HS-5 (cell line): ENCODE measurements at regions not wholly inside any gene's neighbourhood (a gene's known extent, or its start where the extent isn't known, plus 50 kb on each side); places are given as distances from the start of the nearest gene placed in this dataset.

ENCODE experiments used
- DNase-seq: peaks from one replicate; pipeline ENCODE4 v3.0.0-alpha.2; 2012; ENCODE audit warnings: low read depth

GRCh38 chr6:153231048-153231646, 100.1 kb upstream of the RGS17 start:
- peak; percentile 5 for DNase-seq

- no peak for DNase-seq
Measured at GRCh38 chr6:153218184-153218792, 87.2 kb upstream of the RGS17 start.

GRCh38 chr6:153216789-153217188, 85.7 kb upstream of the RGS17 start:
- no peak for DNase-seq

GRCh38 chr6:153215242-153215641, 84.2 kb upstream of the RGS17 start:
- DNase-seq, result no peak

- no peak for DNase-seq
Measured at GRCh38 chr6:153214436-153214835, 83.4 kb upstream of the RGS17 start.

GRCh38 chr6:153210083-153210482, 79.0 kb upstream of the RGS17 start:
- peak; percentile 20 for DNase-seq

GRCh38 chr6:153208706-153209105, 77.6 kb upstream of the RGS17 start:
- no peak for DNase-seq

GRCh38 chr6:153207617-153208016, 76.5 kb upstream of the RGS17 start:
- no peak for DNase-seq

- no peak for DNase-seq
Measured at GRCh38 chr6:153207006-153207405, 75.9 kb upstream of the RGS17 start.

GRCh38 chr6:153192943-153193885, 62.1 kb upstream of the RGS17 start:
- DNase-seq, result no peak

- DNase-seq, result no peak
Measured at GRCh38 chr6:153183925-153184324, 52.8 kb upstream of the RGS17 start.
